ENCODE measurements at regions not wholly inside any gene's neighbourhood (a gene's known extent, or its start where the extent isn't known, plus 50 kb on each side); places are given as distances from the start of the nearest gene placed in this dataset.

GRCh38 chr14:97618401-97618800, 821.2 kb downstream of the VRK1 start:
- TF ChIP-seq CTCF (IDR thresholded peaks at IDR 0.05; ENCODE audit: insufficient read depth, low read depth, low read length) (no peak), EZH2 (IDR thresholded peaks at IDR 0.05; ENCODE audit: insufficient read depth, low read length) (no peak)

Measured in astrocyte (in vitro differentiated cells and primary cell).